DND-41 (cell line): ENCODE measurements at regions not wholly inside any gene's neighbourhood (a gene's known extent, or its start where the extent isn't known, plus 50 kb on each side); places are given as distances from the start of the nearest gene placed in this dataset.

Experiments
- CTCF ChIP-seq: IDR thresholded peaks from 2 replicates; pipeline ENCODE4 v1.5.1; 2012; ENCODE audit warnings: borderline replicate concordance, low read length, moderate library complexity, mild to moderate bottlenecking; ENCODE audit not compliant: poor library complexity, severe bottlenecking; ENCODE audit errors: extremely low read depth
- EZH2 ChIP-seq: IDR thresholded peaks from 3 replicates; pipeline ENCODE4 v1.6.1; 2012; ENCODE audit warnings: borderline replicate concordance, low read depth, mild to moderate bottlenecking, moderate library complexity, low read length, inconsistent platforms; ENCODE audit not compliant: severe bottlenecking

GRCh38 chr4:28555866-28556265 lies 1695.2 kb downstream of the STIM2 start:
- TF ChIP-seq CTCF: no peak
- TF ChIP-seq EZH2: no peak
